ENCODE measurements at regions not wholly inside any gene's neighbourhood (a gene's known extent, or its start where the extent isn't known, plus 50 kb on each side); places are given as distances from the start of the nearest gene placed in this dataset.

- no peaks in the 10 kb centered on the region for H3K27me3 ChIP-seq (replicated peaks in 1 of 2; ENCODE audit: control insufficient read depth in 2 of 2, insufficient read depth in 2 of 2, low read length in 1 of 2)
- no peak for TF ChIP-seq PAX5 (IDR thresholded peaks at IDR 0.05; ENCODE audit: borderline replicate concordance, low read depth, low read length)
- TF ChIP-seq ZNF274 (IDR thresholded peaks at IDR 0.05; ENCODE audit: insufficient read depth, insufficient read length) = no peak
- TF ChIP-seq ZNF207 (IDR thresholded peaks at IDR 0.05; ENCODE audit: borderline replicate concordance) = no peak
- no peak overlapping the region for H3K9ac ChIP-seq (ENCODE audit: control insufficient read depth, insufficient read depth, low read length)
- in situ Hi-C loops (cut with MboI) = no loop called here
- H3K4me1 ChIP-seq (ENCODE audit: control insufficient read depth, insufficient read depth, low read length) = no peaks in the 10 kb centered on the region
- no peaks in the 10 kb centered on the region for H3K36me3 ChIP-seq (ENCODE audit: control insufficient read depth in 2 of 2, insufficient read depth in 2 of 2, low read length in 1 of 2)
- H3K79me2 ChIP-seq (ENCODE audit: control insufficient read depth, insufficient read depth, low read length) = no peaks in the 10 kb centered on the region
- no TSS peak for BruUV-seq (replicated peaks)
- no peak overlapping the region for H2AFZ ChIP-seq (ENCODE audit: control insufficient read depth, low read depth, low read length)
- ChIA-PET SMC1A (ENCODE audit: uncharacterized antibody, unreplicated experiment) (no interaction called here), POLR2A (no interaction called here), CTCF (no interaction called here), RAD21 (ENCODE audit: unreplicated experiment) (no interaction called here)
- H3K9me3 ChIP-seq (replicated peaks; ENCODE audit: control insufficient read depth, insufficient read depth, low read length) = no peaks in the 10 kb centered on the region
- no peaks in the 10 kb centered on the region for H4K20me1 ChIP-seq (ENCODE audit: control insufficient read depth, insufficient read depth)
- no peak overlapping the region for H3K4me3 ChIP-seq
- ATAC-seq (no peak), FAIRE-seq (no peak), DNase-seq (ENCODE audit: low read depth, low spot score) (no peak)
- no peak overlapping the region for H3K27ac ChIP-seq (ENCODE audit: control insufficient read depth, insufficient read depth)
- intact Hi-C loops (cut with micrococcal nuclease; ENCODE audit: unreplicated experiment) = no loop called here
- 0% methylated on average over 1 of the region's 1 CpG for WGBS (ENCODE audit: insufficient coverage, insufficient replicate concordance, low lambda C conversion rate, missing lambda C conversion rate)
- H3K4me2 ChIP-seq (ENCODE audit: control insufficient read depth, insufficient read depth) = no peak overlapping the region
These were observed 366.2 kb upstream of the NR3C2 start for GRCh38 chr4:148808416-148808815.

GRCh38 chr4:148800940-148801339, 358.7 kb upstream of the NR3C2 start:
- H4K20me1 ChIP-seq (ENCODE audit: control insufficient read depth, insufficient read depth) = no peaks in the 10 kb centered on the region
- ChIA-PET CTCF (no interaction called here), RAD21 (ENCODE audit: unreplicated experiment) (no interaction called here), POLR2A (no interaction called here), SMC1A (ENCODE audit: uncharacterized antibody, unreplicated experiment) (interaction anchor here (1.1 kb wide), 1 partner anchor 637 kb away, joined by 3 read pairs; no protein-coding TSS in a partner anchor)
- 2% methylated on average over 4 of the region's 4 CpGs for WGBS (ENCODE audit: insufficient coverage, insufficient replicate concordance, low lambda C conversion rate, missing lambda C conversion rate)
- intact Hi-C loops (cut with micrococcal nuclease; ENCODE audit: unreplicated experiment) = no loop called here
- H3K4me3 ChIP-seq = no peak overlapping the region
- TF ChIP-seq RB1 (IDR thresholded peaks at IDR 0.05; ENCODE audit: borderline replicate concordance) = no peak
- no peak for TF ChIP-seq ZBED1 (IDR thresholded peaks at IDR 0.05; ENCODE audit: borderline replicate concordance)
- TF ChIP-seq RUNX3 (IDR thresholded peaks at IDR 0.05; ENCODE audit: low read length) = no peak
- TF ChIP-seq SMAD5 (IDR thresholded peaks at IDR 0.05; ENCODE audit: low read depth) = no peak
- no peak for TF ChIP-seq SRF (IDR thresholded peaks at IDR 0.05; ENCODE audit: low read depth in 2 of 2, low read length in 2 of 2)
- TF ChIP-seq ZBTB33 (IDR thresholded peaks at IDR 0.05) = no peak
- TF ChIP-seq IRF3 (IDR thresholded peaks at IDR 0.05) = no peak
- TF ChIP-seq ZZZ3 (IDR thresholded peaks at IDR 0.05; ENCODE audit: control insufficient read depth, insufficient read length, low read depth) = no peak
- TF ChIP-seq NBN (IDR thresholded peaks at IDR 0.05) = no peak
- no peak overlapping the region for H2AFZ ChIP-seq (ENCODE audit: control insufficient read depth, low read depth, low read length)
- H3K79me2 ChIP-seq (ENCODE audit: control insufficient read depth, insufficient read depth, low read length) = no peaks in the 10 kb centered on the region
- no peak overlapping the region for H3K4me2 ChIP-seq (ENCODE audit: control insufficient read depth, insufficient read depth)
- ATAC-seq (no peak), FAIRE-seq (no peak), DNase-seq (ENCODE audit: low read depth, low spot score) (no peak)
- no TSS peak for BruUV-seq (replicated peaks)
- no peaks in the 10 kb centered on the region for H3K4me1 ChIP-seq (ENCODE audit: control insufficient read depth, insufficient read depth, low read length)
- in situ Hi-C loops (cut with MboI) = no loop called here
- no peak overlapping the region for H3K9ac ChIP-seq (ENCODE audit: control insufficient read depth, insufficient read depth, low read length)
- H3K27me3 ChIP-seq (replicated peaks in 1 of 2; ENCODE audit: control insufficient read depth in 2 of 2, insufficient read depth in 2 of 2, low read length in 1 of 2) = no peaks in the 10 kb centered on the region
- H3K36me3 ChIP-seq (ENCODE audit: control insufficient read depth in 2 of 2, insufficient read depth in 2 of 2, low read length in 1 of 2) = no peaks in the 10 kb centered on the region
- no peak overlapping the region for H3K27ac ChIP-seq (ENCODE audit: control insufficient read depth, insufficient read depth)
- no peaks in the 10 kb centered on the region for H3K9me3 ChIP-seq (replicated peaks; ENCODE audit: control insufficient read depth, insufficient read depth, low read length)

Measured in GM12878 (cell line).